Activated CD4-positive, alpha-beta T cell treated with anti-CD3 and anti-CD28 coated beads, Interleukin-10, Interleukin-2, amounts not matched to agents 100 ng/mL and 50 ng/mL, durations not matched to agents 16 hours and 8 hours (primary cell): ENCODE measurements at regions not wholly inside any gene's neighbourhood (a gene's known extent, or its start where the extent isn't known, plus 50 kb on each side); places are given as distances from the start of the nearest gene placed in this dataset.

ENCODE experiments used
- DNase-seq: peaks from one replicate; pipeline ENCODE4 v3.0.0-alpha.2; 2020

DNA sequence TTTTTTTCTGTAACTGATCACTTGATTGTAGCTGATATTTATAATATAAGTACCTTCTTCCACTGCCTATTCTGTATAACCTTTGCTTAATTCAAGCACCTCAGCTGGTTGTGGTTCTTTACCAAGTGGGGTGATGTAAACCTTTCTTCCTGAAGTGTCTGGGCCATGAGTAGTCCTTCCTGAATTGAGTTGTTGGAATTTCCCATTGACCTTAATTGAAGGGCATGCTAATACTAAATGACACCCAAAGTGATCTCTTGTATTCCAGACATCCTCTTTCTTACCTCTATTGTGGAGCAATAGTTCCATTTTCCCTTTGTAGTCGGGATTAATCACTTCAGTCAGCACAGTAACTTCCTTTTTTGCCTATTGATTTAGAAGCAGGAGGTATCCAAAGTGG, 1496.8 kb upstream of the CELF4 start:
- DNase-seq: no peak

GRCh38 chr18:39058386-39059000, 1492.9 kb upstream of the CELF4 start:
- no peak for DNase-seq

GRCh38 chr18:39057423-39058064, 1491.9 kb upstream of the CELF4 start:
- DNase-seq: no peak

- no peak for DNase-seq
Observed at GRCh38 chr18:39053571-39053970, 1488.0 kb upstream of the CELF4 start.

DNA sequence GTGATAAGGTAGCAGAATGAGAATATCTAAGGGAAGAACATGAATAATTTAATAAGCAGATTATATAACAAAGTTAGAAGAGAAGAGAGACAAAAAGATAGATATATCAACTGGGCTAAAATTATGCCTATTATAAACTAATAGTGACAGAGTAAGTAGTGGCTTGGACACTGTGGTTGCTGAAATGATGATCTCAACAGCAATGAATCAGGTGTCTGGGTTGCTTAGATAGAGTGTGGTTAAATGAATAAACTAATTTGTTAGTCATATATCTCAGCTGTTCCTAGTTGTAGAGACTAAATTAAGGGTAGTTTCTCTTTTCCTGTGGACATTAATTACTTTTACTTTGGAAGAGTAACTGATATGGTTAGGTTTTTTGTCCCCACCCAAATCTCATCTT, 1485.4 kb upstream of the CELF4 start:
- DNase-seq: no peak

DNA sequence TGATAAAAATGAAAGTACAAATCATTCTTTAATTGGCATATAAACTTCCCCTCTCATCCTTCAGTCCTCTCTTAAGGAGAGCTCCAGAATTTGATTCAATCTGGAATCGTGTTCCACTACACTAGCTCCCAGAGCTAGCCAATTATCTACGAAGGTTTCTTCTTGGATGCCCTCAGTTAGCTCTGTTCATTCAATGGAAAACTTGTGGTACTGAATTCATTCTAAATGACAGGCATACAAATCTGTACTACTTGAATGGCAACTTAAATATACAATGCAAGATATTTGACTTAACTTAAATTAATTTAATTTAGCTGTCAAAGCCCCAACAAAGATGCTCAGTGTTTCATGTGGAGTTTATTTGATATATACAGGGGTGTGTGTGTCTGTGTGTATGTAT, 1474.2 kb upstream of the CELF4 start:
- no peak for DNase-seq

- DNase-seq: no peak
Observed at GRCh38 chr18:39037925-39038324, 1472.3 kb upstream of the CELF4 start.

- no peak for DNase-seq
Observed at GRCh38 chr18:39033312-39033711, 1467.7 kb upstream of the CELF4 start.

- no peak for DNase-seq
Observed at GRCh38 chr18:39031647-39032046, 1466.0 kb upstream of the CELF4 start.

DNA sequence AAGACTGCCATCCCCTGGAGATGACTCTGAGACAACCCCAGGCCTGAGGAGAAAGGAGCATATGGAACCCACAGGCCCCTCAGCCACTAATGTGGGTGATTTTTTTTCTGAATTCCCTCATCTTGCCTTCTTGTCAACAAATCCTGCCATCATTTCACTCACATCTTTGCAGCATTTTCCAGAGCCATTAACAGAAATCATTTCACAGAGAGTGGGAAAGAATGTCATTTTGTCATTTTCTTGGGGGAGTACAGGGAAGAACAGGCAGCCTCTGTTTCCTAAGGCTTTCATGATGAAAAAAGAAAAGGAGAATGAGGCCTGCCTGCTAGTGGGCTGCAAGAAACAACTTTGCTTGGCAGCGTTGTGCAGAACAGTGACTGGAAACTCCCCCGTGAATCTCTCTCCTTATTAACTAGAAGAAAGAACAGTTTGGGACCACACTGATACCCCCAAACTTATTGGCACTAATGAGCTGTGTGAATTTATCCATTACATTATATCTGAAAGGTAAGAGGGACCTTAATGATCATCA, 1464.6 kb upstream of the CELF4 start:
- no peak for DNase-seq

- DNase-seq: no peak
Observed at GRCh38 chr18:39025531-39025930, 1459.9 kb upstream of the CELF4 start.

DNA sequence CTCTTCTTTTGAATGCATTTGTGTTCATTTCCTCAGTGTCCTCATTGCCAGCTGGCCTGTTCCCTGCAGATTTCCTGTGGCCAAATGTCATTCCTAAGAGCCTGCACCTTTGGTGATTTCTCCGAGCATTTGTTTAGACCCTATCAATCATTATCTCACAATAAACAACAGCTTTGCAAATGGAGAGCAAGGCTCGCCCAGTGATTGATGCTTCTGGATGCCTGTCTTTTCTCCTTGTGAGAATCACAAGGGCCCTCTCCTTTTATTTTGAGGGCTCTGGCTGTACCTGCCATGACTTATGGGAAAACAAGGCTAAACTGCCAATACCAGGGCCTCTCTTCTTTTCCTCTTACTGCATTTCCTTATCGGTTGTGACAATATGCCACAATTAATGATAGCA, 1454.4 kb upstream of the CELF4 start:
- DNase-seq: no peak

DNA sequence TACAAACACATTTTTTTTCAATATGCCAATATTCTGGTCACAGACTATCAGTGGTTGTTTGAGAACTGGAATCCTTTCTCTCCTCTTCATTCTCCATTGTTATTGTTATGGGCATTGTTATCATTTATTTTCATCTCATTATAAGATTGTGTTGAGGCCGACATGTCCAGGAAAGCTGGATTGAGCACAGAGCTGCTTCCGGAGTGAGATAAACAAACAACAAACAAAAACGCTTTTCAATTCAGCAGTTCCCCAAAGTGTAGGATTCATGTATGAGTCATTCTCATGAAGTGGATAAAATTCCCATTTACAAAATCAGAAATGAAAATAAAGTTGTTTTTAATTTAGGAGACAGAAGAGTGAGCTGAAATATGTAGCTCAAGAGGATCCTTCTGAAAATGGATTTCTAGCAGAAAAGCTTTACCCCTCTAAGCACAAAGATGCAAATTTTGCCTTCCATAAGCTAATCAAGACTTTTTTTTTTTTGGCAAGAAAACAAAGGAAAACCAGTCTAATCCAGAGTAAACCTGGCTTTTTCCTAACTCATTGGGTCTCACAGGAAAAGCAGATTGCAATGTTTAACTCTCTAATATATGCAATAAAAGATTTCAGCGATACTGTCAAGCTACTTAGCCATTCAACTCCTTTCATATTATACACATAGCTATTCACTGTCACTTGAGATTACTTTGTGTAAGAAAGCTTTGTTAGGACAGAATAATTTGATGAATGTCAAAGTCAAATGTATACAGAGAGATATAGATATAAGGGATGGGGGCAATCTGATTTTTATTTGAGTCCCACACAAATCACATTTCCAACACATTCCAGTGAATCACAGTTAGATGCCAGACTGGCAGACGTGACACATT, 1441.7 kb upstream of the CELF4 start:
- no peak for DNase-seq

DNA sequence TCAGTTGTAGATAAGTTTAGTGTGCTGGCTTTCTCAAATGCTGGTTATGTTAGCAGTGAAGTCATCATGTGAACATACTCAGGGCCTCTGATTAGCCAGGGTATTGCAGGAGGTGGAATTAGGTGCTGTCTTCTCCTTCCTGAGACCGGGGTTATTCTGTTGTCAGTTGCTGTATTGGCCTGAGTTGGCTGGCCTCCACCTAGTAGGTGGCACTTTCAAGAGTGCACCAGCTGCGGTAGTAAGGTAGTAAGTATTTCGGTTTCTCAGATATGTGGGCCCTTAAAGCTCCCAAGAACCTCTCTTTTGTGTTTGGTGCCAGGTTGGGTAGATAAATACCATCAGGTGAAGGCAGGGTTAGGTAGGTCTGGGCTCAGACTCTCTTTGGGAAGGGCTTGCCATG, 1430.5 kb upstream of the CELF4 start:
- DNase-seq: no peak

GRCh38 chr18:38993342-38993741, 1427.7 kb upstream of the CELF4 start:
- DNase-seq: no peak

GRCh38 chr18:38984968-38985367, 1419.4 kb upstream of the CELF4 start:
- DNase-seq: no peak

DNA sequence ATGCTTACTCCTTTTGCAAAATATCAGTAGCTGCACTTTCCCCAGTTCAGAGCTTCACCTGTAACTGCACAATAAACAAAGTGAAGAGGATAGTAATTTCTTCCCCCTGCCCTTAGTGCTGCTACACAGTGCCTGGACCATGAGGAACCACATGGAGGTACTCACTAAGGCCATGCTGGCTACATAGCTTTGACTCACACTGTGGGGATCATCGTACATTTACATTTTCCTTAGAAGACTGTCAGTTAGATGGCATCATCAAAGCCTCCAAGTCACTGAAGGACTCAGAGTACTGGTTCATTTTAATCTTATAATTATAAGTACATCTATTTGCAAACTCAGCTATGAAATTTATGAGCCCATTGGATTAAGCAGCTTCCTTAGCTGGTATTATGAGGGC, 1416.5 kb upstream of the CELF4 start:
- DNase-seq: no peak

GRCh38 chr18:38981389-38981788, 1415.8 kb upstream of the CELF4 start:
- no peak for DNase-seq

- no peak for DNase-seq
Observed at GRCh38 chr18:38980420-38980819, 1414.8 kb upstream of the CELF4 start.

GRCh38 chr18:38972571-38972970, 1407.0 kb upstream of the CELF4 start:
- DNase-seq: no peak

GRCh38 chr18:38971881-38972280, 1406.3 kb upstream of the CELF4 start:
- DNase-seq: no peak

GRCh38 chr18:38966841-38967240, 1401.2 kb upstream of the CELF4 start:
- DNase-seq: no peak

DNA sequence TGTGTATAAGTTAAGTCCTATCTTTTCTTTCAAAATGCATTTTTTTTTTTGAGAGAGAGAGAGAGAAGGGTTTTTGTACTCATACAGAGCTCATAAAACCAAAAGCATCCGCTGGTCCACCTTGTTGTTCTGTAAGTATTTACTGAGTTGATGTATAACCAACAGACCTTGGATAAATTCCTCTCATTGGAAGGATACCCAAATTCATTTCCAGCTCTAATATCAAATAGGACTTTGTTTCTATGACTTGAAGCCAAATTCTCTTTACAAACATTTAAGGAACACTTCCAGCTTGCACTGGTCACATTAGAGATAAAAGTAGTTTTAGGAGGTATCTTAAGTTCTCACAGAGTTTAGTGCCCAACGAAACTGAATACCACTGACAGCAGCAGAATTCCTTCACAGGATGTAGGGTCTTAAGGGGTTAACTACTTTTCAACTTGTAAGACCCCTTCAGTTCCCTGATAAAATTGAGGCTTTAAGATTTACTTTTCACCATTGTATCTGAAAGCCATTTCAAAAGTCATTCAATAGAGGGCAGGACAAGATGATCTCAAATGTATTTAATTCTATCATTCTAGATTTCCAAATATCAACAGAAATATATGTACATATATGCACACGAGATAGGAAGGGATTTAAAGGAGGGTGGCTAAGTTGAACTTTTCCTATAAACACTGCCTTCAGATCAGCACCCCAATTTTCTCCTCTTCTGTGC, 1398.5 kb upstream of the CELF4 start:
- DNase-seq: no peak
